ENCODE measurements at regions not wholly inside any gene's neighbourhood (a gene's known extent, or its start where the extent isn't known, plus 50 kb on each side); places are given as distances from the start of the nearest gene placed in this dataset.

DNA sequence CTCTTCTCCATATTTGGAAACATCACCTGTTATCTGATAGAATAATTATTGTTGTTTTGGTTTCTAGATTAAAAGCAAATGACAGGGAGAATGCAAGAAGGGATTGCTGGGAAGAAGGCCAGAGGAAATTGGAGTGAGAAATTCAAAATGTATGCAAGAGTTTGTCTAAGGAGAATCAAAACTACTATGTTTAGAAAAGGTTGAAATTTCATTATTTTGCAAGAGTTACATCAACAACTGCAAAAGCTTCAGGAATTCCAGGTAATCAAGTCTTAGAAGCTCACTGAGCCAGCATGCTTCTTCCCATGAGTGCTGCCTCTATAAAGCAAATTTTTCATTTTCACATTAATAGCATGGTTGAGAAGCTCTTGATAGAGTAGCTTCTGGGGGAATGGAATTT, 177.2 kb upstream of the GBE1 start:
- DNase-seq: no peak

DNA sequence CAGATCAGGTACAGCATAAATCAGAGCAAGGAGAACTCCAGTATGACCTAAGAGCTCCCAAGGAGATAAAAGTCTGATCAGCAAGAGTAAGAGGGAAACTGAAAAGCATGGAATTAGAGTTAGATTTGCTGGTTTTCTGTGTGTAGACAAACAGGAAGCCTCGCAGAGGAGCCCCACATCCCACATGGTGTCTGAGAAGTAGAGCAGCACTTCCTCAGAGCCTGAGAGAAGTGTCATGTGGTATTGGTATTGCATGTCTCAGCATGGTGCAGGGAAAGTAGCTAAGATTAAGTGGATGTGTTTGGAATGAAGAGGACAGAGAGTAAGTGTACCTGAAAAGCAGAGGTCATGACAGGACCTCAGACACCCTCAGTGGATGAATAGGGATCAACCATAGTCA, 175.4 kb upstream of the GBE1 start:
- no peak for DNase-seq

DNA sequence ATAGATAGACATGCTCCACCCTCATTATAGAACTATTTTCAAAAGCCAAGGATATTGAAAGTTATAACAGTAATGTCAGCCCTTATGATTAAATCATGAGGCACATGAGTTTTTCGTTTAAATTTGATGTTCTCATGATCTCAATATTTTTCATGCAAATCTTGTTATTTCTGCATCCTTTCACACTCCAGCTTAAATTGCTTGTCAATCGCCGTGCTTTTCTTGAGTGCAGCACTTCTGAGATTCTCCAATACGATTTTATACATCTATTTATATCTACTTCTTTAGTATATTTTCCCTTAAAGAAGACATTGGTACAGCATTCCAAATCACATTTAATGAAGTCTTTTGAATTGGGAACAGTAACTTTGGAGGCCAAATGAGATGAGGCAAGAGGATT, 171.2 kb upstream of the GBE1 start:
- DNase-seq: no peak

DNA sequence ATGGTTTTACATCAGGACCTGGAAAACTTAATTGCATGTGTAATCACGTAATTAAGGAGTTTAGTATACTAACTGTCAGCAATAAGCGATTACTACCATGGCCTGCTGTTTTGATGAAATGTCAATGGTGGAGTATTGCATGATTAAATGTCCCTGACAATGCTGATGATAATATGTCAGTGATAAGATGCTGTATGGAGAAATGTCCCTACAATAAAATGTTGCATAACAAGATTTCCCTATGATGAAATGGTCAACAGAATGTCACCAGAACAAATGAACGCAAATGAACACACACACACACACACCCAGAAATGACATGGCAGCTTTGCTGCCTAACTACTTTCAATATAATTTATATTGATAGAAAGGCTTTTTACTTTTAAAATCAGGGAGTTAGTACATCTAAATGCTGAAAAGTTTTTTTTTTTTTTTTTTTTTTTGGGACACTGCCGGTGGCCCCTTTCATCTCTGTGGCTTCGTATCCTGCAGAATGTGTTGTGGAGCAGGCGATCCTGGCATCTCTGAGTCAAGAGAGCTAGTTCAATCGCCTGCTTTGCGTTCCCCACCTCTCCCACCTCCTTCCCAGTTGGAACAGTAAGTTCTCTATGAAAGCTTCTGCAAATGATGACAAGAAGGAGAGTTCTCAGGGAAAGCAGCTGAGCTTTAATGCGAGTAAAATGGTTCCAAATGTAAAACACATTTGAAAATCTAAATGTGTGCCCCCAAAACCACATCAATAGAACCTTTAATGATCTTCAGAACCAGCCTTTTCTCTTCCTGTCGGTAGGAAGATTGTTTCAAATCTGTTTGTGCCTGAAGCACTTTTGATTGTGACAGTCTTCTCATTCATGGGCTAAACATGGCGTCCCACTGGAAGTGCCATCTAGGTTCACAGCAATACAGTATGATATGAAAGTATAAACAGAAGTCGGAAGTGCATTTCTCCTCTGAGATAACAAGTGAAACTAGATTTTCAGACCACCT, 170.1 kb upstream of the GBE1 start:
- DNase-seq: no peak

DNA sequence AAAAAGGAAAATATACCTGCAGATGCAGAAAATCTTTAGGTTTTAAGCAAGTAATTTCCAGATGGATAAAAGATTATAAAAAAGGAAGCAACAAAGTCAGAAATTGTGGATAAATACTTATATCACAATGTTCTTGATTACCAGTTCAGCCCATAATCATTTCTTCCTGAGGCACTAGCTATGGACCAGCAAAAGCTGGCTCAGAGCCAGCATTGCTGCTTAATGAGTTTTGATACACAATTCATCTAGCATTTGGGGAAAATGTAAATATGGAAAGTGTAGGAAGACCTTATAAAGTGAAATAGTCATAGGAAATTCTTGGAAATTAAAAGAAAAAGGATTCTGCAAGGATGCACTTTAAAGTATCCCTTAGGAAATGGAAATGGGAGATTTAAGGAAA, 168.3 kb upstream of the GBE1 start:
- no peak for DNase-seq

DNA sequence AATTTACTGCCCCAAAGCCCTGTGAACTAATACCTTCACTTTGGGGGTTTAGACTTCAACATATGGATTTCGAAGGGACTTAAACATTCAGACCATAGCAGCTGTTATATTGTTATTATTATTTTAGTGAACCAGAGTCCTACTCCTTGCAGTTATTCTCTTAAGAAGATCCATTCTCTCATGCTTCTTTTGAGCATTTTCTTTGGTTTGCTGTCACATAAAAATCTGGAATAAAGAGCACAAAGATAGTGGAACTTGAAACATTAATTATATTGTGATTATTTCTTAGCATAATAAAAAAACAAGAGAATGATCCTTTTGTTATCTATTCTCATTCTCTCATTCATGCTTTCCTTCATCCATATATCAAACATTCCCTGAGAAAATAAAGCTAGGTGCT, 166.4 kb upstream of the GBE1 start:
- DNase-seq: no peak

DNA sequence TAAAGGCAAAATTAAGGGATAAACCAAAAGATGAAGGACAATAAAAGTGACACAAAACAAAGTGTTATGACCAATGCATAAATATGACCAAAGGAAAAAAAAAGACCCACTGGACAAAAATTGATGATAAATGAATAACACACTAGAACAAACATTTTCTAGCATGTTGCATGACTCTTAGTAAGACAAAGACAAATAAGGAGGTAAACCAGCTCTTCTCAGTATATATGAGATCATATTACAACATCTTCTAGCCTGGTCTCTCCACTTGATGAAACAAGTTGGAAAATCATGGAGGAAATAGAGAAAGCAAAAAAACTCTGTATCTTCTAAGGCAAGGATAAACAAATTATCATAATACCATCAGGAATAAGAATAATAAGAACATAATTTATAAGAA, 163.9 kb upstream of the GBE1 start:
- no peak for DNase-seq

DNA sequence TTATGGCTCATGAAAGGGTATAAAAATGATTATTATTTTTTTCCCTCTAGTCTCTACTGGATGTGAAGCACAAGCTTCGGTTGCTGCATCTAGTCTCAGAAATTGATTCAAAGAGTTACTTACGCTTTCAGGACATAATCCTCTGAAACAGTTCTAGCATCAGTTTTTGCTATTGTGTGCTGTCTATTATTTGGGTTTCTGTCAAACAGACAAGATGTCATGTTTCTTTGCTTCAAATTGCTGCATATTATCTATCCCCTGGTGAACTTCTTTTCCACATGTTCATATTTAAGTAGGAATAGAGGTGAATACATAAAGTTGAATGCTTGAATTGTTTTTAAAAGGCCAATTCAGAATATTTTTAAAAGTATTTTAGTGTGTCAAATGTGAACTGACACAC, 161.6 kb upstream of the GBE1 start:
- DNase-seq: no peak

DNA sequence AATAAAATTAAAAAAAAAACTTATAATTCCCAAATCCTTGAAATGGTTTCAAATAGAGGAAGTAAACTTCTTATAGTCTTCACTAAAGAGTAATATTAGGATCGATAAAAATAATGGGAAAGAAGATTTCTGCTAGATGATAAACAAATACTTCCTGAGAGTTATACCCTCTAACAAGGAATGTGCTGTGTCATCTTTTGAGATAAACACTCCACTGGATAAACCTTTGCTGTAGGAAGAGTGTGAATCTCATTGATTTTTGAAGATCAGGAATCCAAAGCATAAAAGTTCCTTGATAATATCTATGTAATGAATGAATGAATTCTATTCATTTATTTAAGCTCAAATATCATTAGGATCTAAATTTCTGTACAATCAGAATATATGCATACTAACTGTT, 161.0 kb upstream of the GBE1 start:
- DNase-seq: no peak

DNA sequence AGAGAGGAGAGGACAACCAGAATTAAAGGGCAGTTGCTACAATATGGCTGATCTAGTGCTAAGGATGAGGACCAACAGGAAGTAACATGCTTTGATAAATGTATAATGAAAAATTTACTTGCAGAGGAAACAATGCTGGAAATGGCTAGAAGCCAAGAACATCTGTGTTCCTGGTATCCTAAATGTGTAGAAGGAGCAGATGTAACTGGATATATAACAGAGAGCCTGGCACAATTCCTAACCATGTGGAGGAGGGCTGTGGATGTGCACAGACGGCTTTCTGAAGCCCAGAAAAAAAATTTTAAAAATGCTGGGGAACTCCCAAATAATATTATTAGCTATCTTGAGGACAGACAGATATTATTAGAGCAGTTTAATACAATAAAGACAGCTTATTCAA, 159.4 kb upstream of the GBE1 start:
- DNase-seq: peak; percentile 14

DNA sequence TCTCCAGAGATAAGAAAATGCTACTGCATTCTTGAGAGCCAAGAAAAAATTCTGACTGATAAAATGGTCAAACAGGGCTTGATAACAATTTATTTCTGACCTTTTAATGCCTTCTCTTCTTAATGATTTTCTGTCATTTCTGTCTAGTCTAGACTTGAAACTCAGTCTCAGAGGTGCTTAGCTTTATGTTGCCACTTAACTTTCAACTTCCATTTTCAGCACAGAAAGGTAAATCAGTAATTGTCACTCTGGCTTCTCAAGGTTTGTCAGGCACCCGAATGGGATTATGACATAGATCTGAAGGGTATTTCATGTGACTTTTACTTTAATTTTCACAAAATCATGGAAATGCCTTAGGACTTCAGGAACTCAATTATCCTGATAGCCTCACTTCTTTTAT, 155.4 kb upstream of the GBE1 start:
- DNase-seq: no peak

DNA sequence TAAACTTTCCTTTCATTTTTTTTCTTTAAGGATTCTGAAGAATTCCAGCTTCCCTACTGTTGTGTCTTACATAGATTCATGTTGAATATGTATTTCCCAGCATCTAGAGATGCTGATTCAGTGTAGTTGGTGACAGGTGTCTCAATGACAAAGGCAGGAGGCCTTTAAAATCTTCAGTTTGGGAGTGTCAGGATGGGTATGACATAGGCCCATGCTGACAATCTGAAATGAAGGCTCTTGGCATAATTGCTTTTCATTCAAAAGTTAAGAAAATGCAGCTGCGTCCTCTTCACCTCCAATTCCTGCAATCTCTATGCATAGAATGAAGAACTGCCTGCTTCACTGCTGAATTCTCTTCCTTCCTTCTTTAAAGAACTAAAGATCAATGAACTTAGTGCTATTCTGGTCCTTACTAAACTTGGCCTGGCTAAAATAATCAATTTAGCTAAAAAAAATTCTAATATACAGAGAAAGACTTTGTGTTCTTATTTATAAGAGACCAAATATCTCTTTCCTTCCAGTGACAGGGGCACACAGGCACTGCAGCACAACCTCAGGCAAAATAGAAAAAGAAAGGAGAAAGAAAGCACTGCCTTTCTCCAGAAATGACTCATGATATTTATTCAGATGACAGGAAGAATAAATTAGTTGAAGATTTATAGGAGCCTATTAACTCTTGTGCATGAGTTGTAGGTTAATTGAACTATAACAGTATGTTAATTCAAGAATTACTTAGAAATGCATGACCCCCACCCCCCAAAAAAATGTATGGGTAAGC, 152.6 kb upstream of the GBE1 start:
- peak; percentile 18 for DNase-seq

DNA sequence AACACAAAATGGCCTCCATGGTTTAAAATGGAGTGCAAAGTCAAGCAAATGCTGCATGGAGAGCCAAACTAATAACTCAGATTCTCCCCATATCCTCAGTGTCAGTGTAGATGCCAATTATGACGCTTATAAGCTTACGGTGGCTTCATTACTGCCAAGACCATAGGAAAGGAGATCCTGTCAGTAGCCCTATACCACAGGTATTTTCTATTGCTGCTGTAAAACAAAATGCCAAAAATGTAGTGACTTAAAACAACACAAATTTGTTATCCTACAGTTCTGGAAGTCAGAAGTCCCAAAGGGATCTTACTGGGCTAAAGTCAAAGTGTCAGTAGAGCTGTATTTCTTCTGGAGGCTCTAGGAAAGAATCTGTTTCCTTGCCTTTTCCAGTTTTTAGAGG, 149.8 kb upstream of the GBE1 start:
- no peak for DNase-seq

DNA sequence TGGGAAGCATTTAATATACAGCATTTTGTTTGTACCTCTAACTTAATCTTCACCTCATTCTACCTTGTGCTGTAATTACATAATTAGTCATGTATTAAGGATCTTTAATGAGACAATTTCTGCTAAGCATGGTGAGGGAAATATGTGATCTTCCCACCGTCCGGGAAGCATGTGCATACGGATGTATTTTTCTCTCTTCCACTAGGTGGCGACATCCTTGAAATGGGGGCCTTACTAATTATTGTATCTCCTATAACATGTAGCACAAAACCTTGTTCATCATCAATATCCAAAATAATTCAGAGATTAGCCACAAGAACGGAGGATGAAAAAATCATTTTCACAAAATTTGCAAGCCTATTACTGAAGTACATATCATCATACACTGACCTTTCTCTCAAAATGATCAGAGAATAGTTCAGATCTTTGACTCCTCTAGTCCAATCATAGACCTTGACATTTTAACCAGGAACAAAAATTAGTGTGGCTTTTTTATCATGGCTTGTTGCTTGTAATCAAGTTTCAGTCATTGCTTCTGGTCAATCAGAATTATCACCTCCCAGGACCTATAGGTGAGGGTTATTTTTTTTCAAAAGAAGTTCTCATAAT, 148.9 kb upstream of the GBE1 start:
- peak; percentile 40 for DNase-seq

DNA sequence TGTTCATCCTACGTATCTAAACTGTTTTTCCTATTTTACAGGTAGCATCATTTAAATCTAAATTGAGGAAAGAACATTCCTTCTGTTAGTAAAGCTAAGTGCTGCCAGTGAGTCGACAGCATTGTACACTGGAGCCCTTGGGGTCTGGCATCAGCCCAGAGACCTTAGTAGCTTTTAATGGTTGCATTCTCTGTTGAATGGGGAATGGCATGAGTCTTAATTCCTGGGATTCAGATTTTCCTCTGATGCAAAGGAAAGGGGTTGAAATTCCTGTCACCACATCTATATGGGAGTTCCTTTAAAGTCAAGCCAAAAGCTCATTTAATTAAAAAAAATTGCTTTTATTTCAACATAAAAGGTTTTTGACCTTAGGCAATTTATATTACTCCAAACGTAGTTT, 148.4 kb upstream of the GBE1 start:
- DNase-seq: peak; percentile 27

DNA sequence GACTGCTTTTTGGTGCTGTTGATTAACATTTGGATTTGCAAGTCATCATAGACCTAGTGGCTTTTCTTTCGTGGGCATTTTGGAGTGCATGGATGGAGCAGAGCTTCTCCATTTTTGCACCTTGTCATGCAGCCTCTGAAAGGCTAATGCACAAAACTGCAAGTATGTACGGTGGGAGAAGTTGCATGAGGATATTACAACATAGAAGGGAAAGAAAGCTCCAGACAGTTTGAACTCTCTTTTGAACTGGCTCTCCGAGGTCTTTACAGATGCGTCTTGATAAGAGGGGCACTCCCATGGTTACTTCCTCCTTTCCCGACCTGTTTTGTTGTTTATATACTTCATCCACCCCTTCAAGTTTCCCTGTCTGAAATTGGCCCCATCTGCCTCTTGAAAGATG, 147.1 kb upstream of the GBE1 start:
- no peak for DNase-seq

DNA sequence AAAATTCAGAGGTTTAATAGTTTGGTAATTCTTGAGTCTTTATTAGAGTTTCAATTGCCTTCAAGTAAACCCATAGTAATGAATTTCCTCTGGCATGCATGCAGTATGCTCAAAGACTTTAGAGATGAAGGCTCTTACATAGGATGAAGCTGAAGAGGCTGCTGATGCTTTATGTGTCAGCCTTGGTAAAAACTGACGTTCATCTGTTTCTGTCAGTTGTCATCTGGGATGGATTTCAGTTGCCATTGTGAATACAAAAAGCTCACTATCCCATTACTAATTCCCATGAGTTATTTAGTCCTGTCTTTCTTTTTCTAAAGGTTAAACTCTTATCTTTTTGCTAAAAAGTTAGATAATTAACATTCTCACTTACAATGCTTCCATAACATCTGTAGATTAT, 136.9 kb upstream of the GBE1 start:
- no peak for DNase-seq

DNA sequence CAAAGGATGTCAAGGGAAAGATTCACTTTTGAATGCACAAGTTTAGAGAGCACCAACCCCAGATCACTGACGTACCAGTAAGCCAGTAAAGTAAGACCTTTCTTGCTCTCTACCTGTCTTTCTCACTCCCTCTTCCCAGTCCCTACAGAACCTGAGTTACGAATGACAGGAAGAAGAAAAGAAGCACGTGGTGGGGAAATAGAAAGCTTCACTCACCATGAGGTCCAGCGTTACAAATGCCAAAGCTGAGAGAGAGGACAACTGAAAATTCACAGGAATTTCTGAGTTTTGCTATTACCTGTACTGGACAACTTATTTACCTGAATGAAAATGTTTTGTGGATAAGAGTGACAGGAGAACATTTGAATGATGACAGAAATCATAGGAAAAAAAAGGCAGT, 133.2 kb upstream of the GBE1 start:
- DNase-seq: no peak

DNA sequence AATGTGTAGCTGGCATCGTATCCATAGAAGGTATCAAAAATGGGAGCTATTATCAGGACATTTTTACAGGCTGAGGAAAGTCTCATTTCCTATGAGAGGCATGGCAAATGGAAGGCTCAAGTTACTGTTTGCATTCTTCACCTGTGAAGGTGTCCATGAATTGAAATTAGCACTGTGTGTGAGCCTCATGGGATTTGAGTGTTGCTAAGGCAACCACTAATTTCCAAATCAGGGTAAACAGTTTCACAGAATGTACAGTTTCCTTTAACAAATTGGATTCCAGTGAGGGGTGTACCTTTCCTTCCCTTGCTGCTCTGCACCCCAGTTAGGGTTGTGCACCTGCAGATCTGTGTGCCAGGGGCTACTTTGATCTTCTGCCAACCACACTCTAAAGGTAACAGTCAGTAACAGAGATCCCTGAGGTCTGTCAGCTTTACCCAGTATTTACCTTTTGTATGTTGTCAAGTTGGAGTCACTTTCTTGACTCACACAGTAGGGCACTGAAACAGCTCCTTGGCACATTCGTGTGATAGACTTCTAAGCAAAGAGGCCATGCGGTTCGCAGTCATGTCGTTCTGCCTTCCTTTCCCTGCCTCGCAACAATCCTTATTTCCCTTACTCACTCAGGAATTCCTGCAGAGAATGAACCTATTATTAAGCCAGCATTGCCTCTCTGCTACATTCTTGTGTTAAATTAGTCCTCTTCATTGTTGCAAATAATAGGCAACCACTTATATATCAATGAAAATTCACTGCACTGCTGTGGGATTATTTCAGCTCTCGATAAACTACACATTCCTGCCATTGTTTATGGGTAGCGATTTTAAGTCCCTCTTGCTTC, 129.8 kb upstream of the GBE1 start:
- DNase-seq: no peak

DNA sequence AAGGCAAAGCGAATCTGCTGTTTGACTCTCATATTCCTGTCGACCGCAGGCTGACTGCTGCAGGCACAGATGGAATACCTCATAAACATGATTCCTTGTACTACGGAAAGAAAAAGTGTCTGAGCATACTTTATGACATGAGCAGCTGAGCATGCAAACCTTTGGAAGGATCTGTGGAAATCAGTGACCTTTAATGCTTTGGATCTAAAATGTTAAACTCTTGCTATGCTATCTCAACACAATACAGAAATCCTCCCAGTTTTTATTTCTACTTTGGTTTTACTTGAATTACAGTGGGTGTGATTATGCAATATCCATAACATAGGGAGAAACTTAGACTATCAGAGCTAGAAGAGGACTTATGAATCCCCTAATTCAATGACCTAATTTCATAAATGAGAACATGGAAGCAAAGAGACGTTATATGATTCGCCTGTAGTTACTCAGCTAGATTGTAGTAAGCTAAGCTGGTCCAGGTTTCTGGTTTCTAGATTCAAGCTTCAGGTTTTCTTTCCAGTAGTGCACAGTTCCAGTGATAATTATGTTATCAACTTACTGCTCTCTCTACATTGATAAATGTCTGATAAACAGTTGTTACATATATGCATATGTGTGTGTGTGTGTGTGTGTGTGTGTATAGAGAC, 127.6 kb upstream of the GBE1 start:
- DNase-seq: peak; percentile 32

DNA sequence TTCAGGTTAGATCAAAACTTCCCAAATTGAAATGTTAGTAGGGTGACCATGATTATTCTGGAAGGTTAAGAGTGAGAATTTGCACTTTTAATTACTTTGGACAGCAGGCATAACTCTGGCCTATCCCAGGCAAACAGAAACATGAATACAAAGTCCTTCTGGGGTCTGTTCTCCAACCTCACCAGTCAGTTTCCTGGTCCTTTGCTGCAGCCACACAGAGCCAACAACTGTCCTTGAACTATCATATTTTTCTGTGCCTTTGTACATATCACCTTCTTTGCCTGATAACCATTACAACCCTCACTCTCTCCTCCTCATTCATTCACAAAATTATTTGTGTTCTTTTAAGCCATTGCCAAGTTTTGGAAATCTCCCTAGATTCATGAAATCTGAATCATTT, 126.0 kb upstream of the GBE1 start:
- no peak for DNase-seq

DNA sequence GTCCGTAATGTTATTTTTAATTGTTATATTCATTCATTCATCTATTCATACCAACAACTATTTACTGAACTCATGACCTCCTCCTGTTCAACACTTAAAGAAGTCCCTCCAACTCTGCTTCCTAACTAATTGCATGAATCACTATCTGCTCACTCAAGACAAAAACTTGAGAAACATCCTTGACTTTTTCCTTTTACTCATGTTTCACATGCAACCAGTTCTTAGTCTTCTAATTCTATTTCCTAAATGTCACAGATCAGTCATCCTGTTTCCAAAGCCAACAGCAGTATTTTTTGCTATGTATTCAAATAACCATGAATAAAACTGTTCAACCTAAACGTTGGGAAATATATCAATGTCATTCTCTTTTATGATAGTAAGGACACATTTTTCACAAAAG, 124.6 kb upstream of the GBE1 start:
- peak; percentile 61 for DNase-seq
